Tibial nerve (tissue), 4 donors: ENCODE measurements at regions not wholly inside any gene's neighbourhood (a gene's known extent, or its start where the extent isn't known, plus 50 kb on each side); places are given as distances from the start of the nearest gene placed in this dataset.

Experiments used
- EP300 ChIP-seq, 2 donors: sonication (generic); formaldehyde crosslinking; IDR thresholded peaks; one replicate each; pipeline ENCODE4 v1.6.1; 2017; ENCODE audit warnings: antibody characterized with exemption in 2 of 2, mild to moderate bottlenecking in 1 of 2
- TF ChIP-seq, protein P1 (sequence below), 5 experiments: fragments of 200-600 bp in 3 of 5; fragments of 450-650 bp in 2 of 5; sonication (generic) in 3 of 5; IDR thresholded peaks; one replicate each; pipeline ENCODE4 v1.5.1; 2016 to 2019; ENCODE audit warnings: antibody characterized with exemption in 5 of 5, mild to moderate bottlenecking in 3 of 5, moderate library complexity in 2 of 5

DNA sequence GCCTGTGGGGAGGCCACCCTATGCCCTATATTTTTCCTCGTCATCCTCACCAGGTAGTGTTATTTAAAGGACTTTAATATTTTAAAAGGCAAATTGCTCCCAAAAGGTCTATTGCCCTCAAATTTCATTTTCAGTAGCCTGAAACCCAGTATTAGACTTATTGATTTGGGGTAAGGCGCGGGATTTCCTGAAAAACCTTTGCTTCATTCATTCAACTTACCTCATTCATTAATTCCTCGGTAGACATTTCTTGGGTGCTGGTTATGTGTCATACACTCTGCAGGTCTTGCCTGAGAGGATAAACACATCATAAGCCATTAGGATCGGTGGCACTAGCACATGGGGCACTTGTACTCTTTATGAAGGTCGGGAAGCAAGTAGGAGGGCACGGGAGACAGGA is 99.2 kb downstream of the ARF6 start:
- TF ChIP-seq, protein P1, sequence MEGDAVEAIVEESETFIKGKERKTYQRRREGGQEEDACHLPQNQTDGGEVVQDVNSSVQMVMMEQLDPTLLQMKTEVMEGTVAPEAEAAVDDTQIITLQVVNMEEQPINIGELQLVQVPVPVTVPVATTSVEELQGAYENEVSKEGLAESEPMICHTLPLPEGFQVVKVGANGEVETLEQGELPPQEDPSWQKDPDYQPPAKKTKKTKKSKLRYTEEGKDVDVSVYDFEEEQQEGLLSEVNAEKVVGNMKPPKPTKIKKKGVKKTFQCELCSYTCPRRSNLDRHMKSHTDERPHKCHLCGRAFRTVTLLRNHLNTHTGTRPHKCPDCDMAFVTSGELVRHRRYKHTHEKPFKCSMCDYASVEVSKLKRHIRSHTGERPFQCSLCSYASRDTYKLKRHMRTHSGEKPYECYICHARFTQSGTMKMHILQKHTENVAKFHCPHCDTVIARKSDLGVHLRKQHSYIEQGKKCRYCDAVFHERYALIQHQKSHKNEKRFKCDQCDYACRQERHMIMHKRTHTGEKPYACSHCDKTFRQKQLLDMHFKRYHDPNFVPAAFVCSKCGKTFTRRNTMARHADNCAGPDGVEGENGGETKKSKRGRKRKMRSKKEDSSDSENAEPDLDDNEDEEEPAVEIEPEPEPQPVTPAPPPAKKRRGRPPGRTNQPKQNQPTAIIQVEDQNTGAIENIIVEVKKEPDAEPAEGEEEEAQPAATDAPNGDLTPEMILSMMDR (IDR thresholded peaks at IDR 0.05): no peak
- no peak for TF ChIP-seq EP300 (IDR thresholded peaks at IDR 0.05)
